ENCODE measurements at regions not wholly inside any gene's neighbourhood (a gene's known extent, or its start where the extent isn't known, plus 50 kb on each side); places are given as distances from the start of the nearest gene placed in this dataset.

GRCh38 chr11:36854875-36855274, 256.8 kb upstream of the RAG2 start:
- SMC1A ChIA-PET (ENCODE audit: uncharacterized antibody, unreplicated experiment) = no interaction called here
- Histone ChIP-seq H3K4me3 (no peak overlapping the region), H3K9ac (ENCODE audit: control insufficient read depth, insufficient read depth, low read length) (no peak overlapping the region), H3K27ac (ENCODE audit: control insufficient read depth, insufficient read depth) (no peak overlapping the region), H3K9me3 (replicated peaks; ENCODE audit: control insufficient read depth, insufficient read depth, low read length) (no peaks in the 10 kb centered on the region), H3K4me1 (ENCODE audit: control insufficient read depth, insufficient read depth, low read length) (no peaks in the 10 kb centered on the region), H4K20me1 (ENCODE audit: control insufficient read depth, insufficient read depth) (no peaks in the 10 kb centered on the region), H3K27me3 (replicated peaks in 1 of 2; ENCODE audit: control insufficient read depth in 2 of 2, insufficient read depth in 2 of 2, low read length in 1 of 2) (no peaks in the 10 kb centered on the region), H3K79me2 (ENCODE audit: control insufficient read depth, insufficient read depth, low read length) (no peaks in the 10 kb centered on the region), H2AFZ (ENCODE audit: control insufficient read depth, low read depth, low read length) (no peak overlapping the region), H3K4me2 (ENCODE audit: control insufficient read depth, insufficient read depth) (no peak overlapping the region), H3K36me3 (ENCODE audit: control insufficient read depth in 2 of 2, insufficient read depth in 2 of 2, low read length in 1 of 2) (no peaks in the 10 kb centered on the region)
- in situ Hi-C loops (cut with MboI) = loop anchor here (5.0 kb wide), 1 partner anchor 47 kb away; no protein-coding TSS in a partner anchor
- ATAC-seq = no peak
- WGBS (ENCODE audit: insufficient coverage, insufficient replicate concordance, low lambda C conversion rate, missing lambda C conversion rate) = 6% methylated on average over 4 of the region's 4 CpGs
- intact Hi-C loops (cut with micrococcal nuclease; ENCODE audit: unreplicated experiment) = no loop called here
- POLR2A ChIA-PET = no interaction called here
- no peak for DNase-seq (ENCODE audit: low read depth, low spot score)
- BruUV-seq (replicated peaks) = no TSS peak
- RAD21 ChIA-PET (ENCODE audit: unreplicated experiment) = no interaction called here
- CTCF ChIA-PET = no interaction called here
- FAIRE-seq = no peak
- TF ChIP-seq HCFC1 (IDR thresholded peaks at IDR 0.05; ENCODE audit: low read length) = no peak
- no peak for TF ChIP-seq RAD21 (IDR thresholded peaks at IDR 0.05; ENCODE audit: insufficient read depth, low read depth, low read length)
- no peak for TF ChIP-seq USF1 (IDR thresholded peaks at IDR 0.05; ENCODE audit: borderline replicate concordance, extremely low read length, insufficient read depth, low read depth, low read length)
- no peak for TF ChIP-seq ZNF622 (IDR thresholded peaks at IDR 0.05)
- no peak for TF ChIP-seq ZBTB40 (IDR thresholded peaks at IDR 0.05; ENCODE audit: borderline replicate concordance)
- TF ChIP-seq RCOR1 (conservative IDR thresholded peaks at IDR 0.05; ENCODE audit: low read depth, low read length) = no peak
- TF ChIP-seq ASH2L (IDR thresholded peaks at IDR 0.05; ENCODE audit: borderline replicate concordance, low read depth) = no peak
- TF ChIP-seq GABPA (IDR thresholded peaks at IDR 0.05; ENCODE audit: low read depth) = no peak
- TF ChIP-seq PBX3 (IDR thresholded peaks at IDR 0.05; ENCODE audit: insufficient replicate concordance, low read depth, low read length) = no peak
- no peak for TF ChIP-seq ZNF207 (IDR thresholded peaks at IDR 0.05; ENCODE audit: borderline replicate concordance)
- no peak for TF ChIP-seq BCL3 (IDR thresholded peaks at IDR 0.05; ENCODE audit: borderline replicate concordance, insufficient read depth, low read depth, low read length, poor library complexity, severe bottlenecking)
- no peak for TF ChIP-seq EED (IDR thresholded peaks at IDR 0.05; ENCODE audit: low read depth)
- no peak for TF ChIP-seq RFX5 (IDR thresholded peaks at IDR 0.05; ENCODE audit: low read depth, low read length)
- TF ChIP-seq NFYB (IDR thresholded peaks at IDR 0.05; ENCODE audit: insufficient read depth, low read depth, low read length) = no peak
- TF ChIP-seq EP300 (IDR thresholded peaks at IDR 0.05; ENCODE audit: borderline replicate concordance in 1 of 2, control insufficient read depth in 1 of 2, low read depth in 2 of 2, low read length in 2 of 2) = no peak
- no peak for TF ChIP-seq POLR2AphosphoS2 (IDR thresholded peaks at IDR 0.05; ENCODE audit: low read depth, low read length)

All from GM12878 (cell line).